Heart left ventricle (tissue), 16 donors: ENCODE measurements at regions not wholly inside any gene's neighbourhood (a gene's known extent, or its start where the extent isn't known, plus 50 kb on each side); places are given as distances from the start of the nearest gene placed in this dataset.

Source experiments
- ATAC-seq, 4 donors: fragments of 200-7000 bp; cut with Tn5 transposase; one replicate each; pipeline ENCODE4 v1.9.1; 2020 to 2022; ENCODE audit warnings: moderate library complexity in 4 of 4, mild to moderate bottlenecking in 3 of 4, moderate number of reproducible peaks in 1 of 4
- DNase-seq, 5 donors: peaks; one replicate each; pipeline ENCODE4 v3.0.0-alpha.2; 2020
- H3K27ac ChIP-seq, 12 donors: fragments of 200-600 bp; sonication (generic) in 4 of 12; one replicate each; pipeline versions ENCODE4 v1.5.0 to v1.8.0; 2016 to 2022; ENCODE audit warnings: mild to moderate bottlenecking in 2 of 12
- H3K27me3 ChIP-seq, 9 donors: fragments of 200-600 bp; sonication (generic) in 2 of 9; one replicate each; pipeline versions ENCODE4 v1.5.1 to v1.8.0; 2016 to 2022; ENCODE audit warnings: mild to moderate bottlenecking in 3 of 9
- H3K36me3 ChIP-seq, 9 donors: fragments of 200-600 bp; sonication (generic) in 2 of 9; one replicate each; pipeline versions ENCODE4 v1.5.0 to v1.8.0; 2018 to 2022; ENCODE audit warnings: mild to moderate bottlenecking in 2 of 9
- H3K4me1 ChIP-seq, 12 donors: fragments of 200-600 bp; sonication (generic) in 4 of 12; one replicate each; pipeline versions ENCODE4 v1.5.0 to v1.8.0; 2016 to 2022; ENCODE audit warnings: mild to moderate bottlenecking in 3 of 12
- H3K4me3 ChIP-seq, 12 donors: fragments of 200-600 bp; sonication (generic) in 4 of 12; one replicate each; pipeline versions ENCODE4 v1.5.0 to v1.8.0; 2017 to 2022; ENCODE audit warnings: mild to moderate bottlenecking in 9 of 12, moderate library complexity in 4 of 12
- H3K9me3 ChIP-seq, 12 donors: fragments of 200-600 bp; sonication (generic) in 4 of 12; one replicate each; pipeline versions ENCODE4 v1.5.0 to v1.8.0; 2016 to 2022; ENCODE audit warnings: mild to moderate bottlenecking in 1 of 12
- CTCF ChIP-seq, 12 donors: fragments of 200-600 bp; sonication (generic) in 4 of 12; IDR thresholded peaks; one replicate each; pipeline versions ENCODE4 v1.5.0 to v1.8.0; 2018 to 2022; ENCODE audit warnings: antibody characterized with exemption in 12 of 12, mild to moderate bottlenecking in 5 of 12
- POLR2A ChIP-seq, 2 donors: fragments of 450-650 bp; IDR thresholded peaks; one replicate each; pipeline ENCODE4 v1.6.1; 2017; ENCODE audit warnings: antibody characterized with exemption in 2 of 2, mild to moderate bottlenecking in 2 of 2, moderate library complexity in 2 of 2
- WGBS, 4 donors: extraction: QIAGEN DNeasy Blood & Tissue Kit in 2 of 4; methylation state at CpG; one replicate each; pipeline versions ENCODE4 v1.1.5 to v1.1.7; 2013 to 2018; 5-methylcytosine and 5-hydroxymethylcytosine counted together
- intact Hi-C, 10 donors: fragments of 100-400 bp; cut with DNase I; formaldehyde crosslinking; loops; one replicate each; pipeline versions ENCODE4 v1.11.1 to v1.14.2; 2022
- donor health status: ischemic (EF 13 %, LVEDD 7.1; RV severe dilation, severe dysfunction).
- donor health status: healthy with polysubstance abuse.
- donor health status: DM: no; HTN: yes; CAD: no.
- donor health status: DM: no; HTN: no; CAD: no.
- donor health status: ischemic (EF 25% LVEDD 6.9; RV normal size, moderate dysfunction).
- donor health status: ischemic (EF 25% LVEDD 5.7; RV mildly dilated, moderate dysfunction).
- donor health status: healthy.
- donor health status: DM: yes; HTN: yes; CAD: no.
- donor health status: ischemic (EF 35%, LVEDD 5.7; RV mildly dilated, moderate dysfunction).
- donor health status: nonischemic (EF 11% LVEDD 7.7; RV severe dilation, severe dysfunction).
- donor health status: DM: yes; HTN: yes; CAD: no.
- donor health status: PGD.
- donor health status: ischemic (EF 29% LVEDD 5.4; RV normal size, mild dysfunction).
- donor health status: nonischemic (EF 23%, LVEDD 6.1; RV moderate dilation, normal function).

DNA sequence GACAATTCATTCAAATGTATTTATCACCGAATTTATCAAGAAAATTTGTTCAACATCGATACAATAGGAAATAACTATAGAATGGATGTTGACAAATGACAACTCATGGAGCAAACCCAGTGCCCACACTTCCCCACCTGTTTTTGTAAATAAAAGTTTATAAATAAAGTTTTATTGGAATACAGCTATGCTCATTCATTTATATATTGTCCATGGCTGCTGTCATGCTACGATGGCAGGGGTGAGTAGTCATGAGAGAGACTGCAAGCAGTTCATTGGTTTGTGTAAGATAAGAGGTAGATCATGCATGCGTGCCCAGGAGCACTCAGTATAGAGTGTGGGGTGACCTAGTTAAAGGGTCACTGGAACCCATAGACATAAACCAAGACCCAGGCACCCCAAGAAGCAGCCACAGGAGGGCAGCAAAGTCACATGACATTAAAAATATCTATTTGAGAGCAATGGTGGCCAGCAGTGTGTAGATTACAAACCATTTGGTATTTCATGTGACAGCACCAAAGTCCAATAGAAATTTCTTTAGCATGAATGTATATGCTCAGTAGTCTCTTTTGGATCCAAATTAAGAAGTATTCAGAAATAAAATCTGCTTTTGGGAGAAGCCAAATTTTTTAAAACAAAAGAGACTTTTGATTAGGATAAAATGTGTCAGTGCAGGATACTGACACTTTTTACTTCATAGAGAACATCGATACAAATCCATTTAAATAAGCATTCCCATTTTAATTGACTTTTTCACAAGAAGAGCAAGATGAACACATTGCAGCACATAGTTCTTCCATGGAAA lies 794.8 kb downstream of the MCTP2 start:
- peaks cover 0 to 23% (median 8%) of the 10 kb centered on the region in 12 donors for H3K9me3 ChIP-seq
- intact Hi-C loops = loop anchor here in 7 of 10 donors (5.0 to 10.0 kb wide), 10 partner anchors 61 to 1329 kb away; no protein-coding TSS in a partner anchor
- no peak for TF ChIP-seq POLR2A (IDR thresholded peaks at IDR 0.05)
- TF ChIP-seq CTCF (IDR thresholded peaks at IDR 0.05) = peak; percentile 36 to 66 (median 47)
- H3K27ac ChIP-seq = no peak overlapping the region
- no peaks in the 10 kb centered on the region for H3K4me1 ChIP-seq
- H3K27me3 ChIP-seq = no peaks in the 10 kb centered on the region
- ATAC-seq (peak in 2 of 4 donors; percentile 33 to 47), DNase-seq (peak in 3 of 5 donors; percentile 16 to 27 (median 26))
- no peaks in the 10 kb centered on the region for H3K36me3 ChIP-seq
- H3K4me3 ChIP-seq = no peak overlapping the region
- WGBS, 4 donors = 82 to 91% (median 84%) methylated on average over 5 of the region's 5 CpGs

DNA sequence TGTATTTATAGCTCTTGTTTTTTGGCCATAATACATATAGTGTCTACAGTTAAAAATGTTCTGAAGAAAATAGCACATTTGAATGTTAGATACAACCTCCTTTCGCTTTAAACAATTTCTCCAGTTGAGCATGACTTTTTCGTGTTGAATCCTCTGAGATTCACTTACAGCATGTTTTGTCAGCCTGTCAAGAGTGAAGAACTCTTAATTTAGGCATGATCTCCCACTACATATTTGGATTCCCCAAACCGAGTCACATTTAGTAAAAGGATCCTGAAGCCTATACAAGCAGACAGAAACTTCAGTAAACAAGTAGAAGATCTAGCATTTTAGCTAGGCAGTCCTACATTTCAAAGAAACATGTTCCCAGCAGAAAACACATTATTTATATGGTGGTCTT lies 796.6 kb downstream of the MCTP2 start:
- H3K9me3 ChIP-seq = peaks cover 0 to 17% (median 1%) of the 10 kb centered on the region in 12 donors
- WGBS, 4 donors = 75 to 82% (median 78%) methylated on average over 3 of the region's 3 CpGs
- no peak for TF ChIP-seq POLR2A (IDR thresholded peaks at IDR 0.05)
- TF ChIP-seq CTCF (IDR thresholded peaks at IDR 0.05) = no peak
- no peak overlapping the region for H3K4me3 ChIP-seq
- H3K4me1 ChIP-seq = no peaks in the 10 kb centered on the region
- ATAC-seq = no peak
- intact Hi-C loops = loop anchor here in 7 of 10 donors (5.0 to 10.0 kb wide), 10 partner anchors 63 to 1327 kb away; no protein-coding TSS in a partner anchor
- no peak for DNase-seq
- no peaks in the 10 kb centered on the region for H3K27me3 ChIP-seq
- H3K36me3 ChIP-seq = no peaks in the 10 kb centered on the region
- no peak overlapping the region for H3K27ac ChIP-seq

DNA sequence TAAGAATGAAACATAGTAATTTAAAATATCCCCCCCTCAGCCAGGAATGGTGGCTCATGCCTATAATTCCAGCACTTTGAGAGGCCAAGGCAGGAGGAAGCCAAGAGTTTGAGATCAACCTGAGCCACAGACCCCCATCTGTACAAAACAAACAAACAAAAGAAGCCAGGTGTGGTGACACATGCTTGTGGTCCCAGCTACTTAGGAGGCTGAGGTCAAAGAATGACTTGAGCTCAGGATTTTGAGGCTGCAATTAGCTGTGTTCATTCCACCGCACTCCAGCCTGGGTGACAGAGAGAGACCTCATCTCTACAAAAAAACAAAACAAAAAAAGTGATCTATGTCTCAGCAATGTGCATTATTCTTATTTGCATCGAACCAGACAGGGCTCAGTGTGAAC lies 800.8 kb downstream of the MCTP2 start:
- Histone ChIP-seq H3K4me3 (no peak overlapping the region), H3K36me3 (no peaks in the 10 kb centered on the region), H3K4me1 (no peaks in the 10 kb centered on the region), H3K9me3 (peaks cover 0 to 18% (median 1%) of the 10 kb centered on the region in 12 donors), H3K27me3 (no peaks in the 10 kb centered on the region), H3K27ac (no peak overlapping the region)
- TF ChIP-seq POLR2A (IDR thresholded peaks at IDR 0.05) = no peak
- no peak for TF ChIP-seq CTCF (IDR thresholded peaks at IDR 0.05)
- 86 to 91% (median 89%) methylated on average over 2 of the region's 2 CpGs for WGBS, 4 donors
- intact Hi-C loops = no loop called here
- ATAC-seq (no peak), DNase-seq (no peak)

DNA sequence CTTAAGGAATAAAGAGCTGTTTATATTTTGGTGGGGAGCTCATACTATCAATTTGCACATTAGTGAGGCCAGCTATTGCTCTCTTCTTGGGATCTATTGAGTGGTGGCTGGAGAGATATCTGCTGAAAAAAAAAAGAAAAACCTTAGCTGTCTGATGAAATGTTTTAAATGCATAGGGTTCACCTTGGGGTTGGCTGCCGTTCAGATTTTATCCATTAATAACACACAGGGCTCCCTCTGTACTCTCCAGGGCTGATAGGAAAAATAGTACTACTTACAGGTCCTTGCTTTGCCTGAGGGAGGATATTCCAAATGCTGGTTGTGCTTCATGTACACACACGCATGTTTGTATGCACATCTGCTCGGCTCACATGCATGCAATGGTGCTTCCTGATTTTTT lies 803.7 kb downstream of the MCTP2 start:
- DNase-seq = no peak
- WGBS, 4 donors = 69 to 79% (median 72%) methylated on average over 3 of the region's 3 CpGs

More for the DNA sequence above, 803.7 kb downstream of the MCTP2 start:
- intact Hi-C loops = no loop called here
- ATAC-seq = no peak
- H3K9me3 ChIP-seq = peaks cover 0 to 24% (median 2%) of the 10 kb centered on the region in 12 donors
- H3K27me3 ChIP-seq = no peaks in the 10 kb centered on the region
- H3K4me3 ChIP-seq = no peak overlapping the region
- no peaks in the 10 kb centered on the region for H3K36me3 ChIP-seq
- H3K27ac ChIP-seq = no peak overlapping the region
- TF ChIP-seq CTCF (IDR thresholded peaks at IDR 0.05) (no peak), POLR2A (IDR thresholded peaks at IDR 0.05) (no peak)
- no peaks in the 10 kb centered on the region for H3K4me1 ChIP-seq
